ENCODE measurements at regions not wholly inside any gene's neighbourhood (a gene's known extent, or its start where the extent isn't known, plus 50 kb on each side); places are given as distances from the start of the nearest gene placed in this dataset.

DNA sequence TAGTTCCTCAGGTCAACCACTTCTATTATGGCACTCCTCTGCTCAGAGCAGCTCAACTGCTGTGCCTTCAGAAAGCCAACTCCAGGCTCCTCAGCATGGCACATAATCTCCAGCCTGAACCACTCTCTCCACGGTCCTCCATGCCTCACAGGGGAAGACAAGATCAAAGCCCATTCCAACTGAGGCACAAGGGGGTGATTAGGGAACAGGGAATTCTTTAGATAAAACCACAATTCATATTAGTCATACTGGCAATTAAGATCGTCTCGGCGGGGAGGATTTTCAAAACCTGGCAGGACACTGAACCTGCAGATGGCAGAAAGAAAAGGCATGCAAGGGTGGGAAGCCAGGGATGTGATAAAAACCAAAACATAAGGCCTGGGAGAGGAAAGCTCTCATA is 361.6 kb downstream of the FGFR2 start:
- TF ChIP-seq, protein P1, sequence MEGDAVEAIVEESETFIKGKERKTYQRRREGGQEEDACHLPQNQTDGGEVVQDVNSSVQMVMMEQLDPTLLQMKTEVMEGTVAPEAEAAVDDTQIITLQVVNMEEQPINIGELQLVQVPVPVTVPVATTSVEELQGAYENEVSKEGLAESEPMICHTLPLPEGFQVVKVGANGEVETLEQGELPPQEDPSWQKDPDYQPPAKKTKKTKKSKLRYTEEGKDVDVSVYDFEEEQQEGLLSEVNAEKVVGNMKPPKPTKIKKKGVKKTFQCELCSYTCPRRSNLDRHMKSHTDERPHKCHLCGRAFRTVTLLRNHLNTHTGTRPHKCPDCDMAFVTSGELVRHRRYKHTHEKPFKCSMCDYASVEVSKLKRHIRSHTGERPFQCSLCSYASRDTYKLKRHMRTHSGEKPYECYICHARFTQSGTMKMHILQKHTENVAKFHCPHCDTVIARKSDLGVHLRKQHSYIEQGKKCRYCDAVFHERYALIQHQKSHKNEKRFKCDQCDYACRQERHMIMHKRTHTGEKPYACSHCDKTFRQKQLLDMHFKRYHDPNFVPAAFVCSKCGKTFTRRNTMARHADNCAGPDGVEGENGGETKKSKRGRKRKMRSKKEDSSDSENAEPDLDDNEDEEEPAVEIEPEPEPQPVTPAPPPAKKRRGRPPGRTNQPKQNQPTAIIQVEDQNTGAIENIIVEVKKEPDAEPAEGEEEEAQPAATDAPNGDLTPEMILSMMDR (IDR thresholded peaks at IDR 0.05; ENCODE audit: low read length) = no peak
- no peak for TF ChIP-seq EZH2 (IDR thresholded peaks at IDR 0.05; ENCODE audit: borderline replicate concordance, low read length)
